ENCODE measurements at regions not wholly inside any gene's neighbourhood (a gene's known extent, or its start where the extent isn't known, plus 50 kb on each side); places are given as distances from the start of the nearest gene placed in this dataset.

DNA sequence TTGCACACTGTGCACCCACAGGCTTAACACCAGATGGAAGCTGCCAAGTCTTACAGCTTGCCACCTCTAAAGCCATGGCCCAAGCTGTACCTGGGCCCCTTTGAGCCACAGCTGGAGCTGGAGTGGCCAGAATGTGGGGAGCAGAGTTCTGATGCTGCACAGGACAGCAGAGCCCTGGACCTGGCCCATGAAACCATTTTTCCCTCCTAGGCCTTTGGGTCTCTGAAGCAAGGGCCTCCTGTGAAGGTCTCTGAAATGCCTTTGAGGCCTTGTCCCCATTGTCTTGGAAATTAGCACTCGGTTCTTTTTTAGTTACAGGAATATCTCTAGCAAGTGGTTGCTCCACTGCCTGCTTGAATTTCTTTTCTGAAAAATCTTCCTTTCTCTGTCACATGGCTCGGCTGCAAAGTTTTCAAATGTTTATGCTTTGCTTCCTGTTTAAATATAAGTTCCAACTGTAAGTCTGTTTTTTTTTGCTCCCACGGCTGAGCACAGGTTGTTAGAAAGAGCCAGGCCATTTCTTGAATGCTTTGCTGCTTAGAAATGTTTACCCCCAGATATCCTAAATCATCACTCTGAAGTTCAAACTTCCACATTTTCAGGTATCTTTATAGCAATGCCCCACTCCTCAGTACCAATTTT lies 156.8 kb upstream of the GORAB start:
- Mint-ChIP-seq H3K9me3 (no peaks in the 10 kb centered on the region), H3K4me1 (no peaks in the 10 kb centered on the region), H3K36me3 (no peaks in the 10 kb centered on the region), H3K27me3 (ENCODE audit: insufficient read depth, low read depth) (peaks cover 2% of the 10 kb centered on the region), H3K4me3 (no peak overlapping the region), H3K27ac (no peak overlapping the region)
- H2AFZ ChIP-seq (replicated peaks) = no peak overlapping the region
- H3K27me3 ChIP-seq = no peaks in the 10 kb centered on the region
- H3K9me3 ChIP-seq (ENCODE audit: low read depth) = no peaks in the 10 kb centered on the region
- H3K4me2 ChIP-seq = no peak overlapping the region
- H3K79me2 ChIP-seq (ENCODE audit: low read depth) = no peaks in the 10 kb centered on the region
- no peak overlapping the region for H3K9ac ChIP-seq
- H3K4me3 ChIP-seq = no peak overlapping the region
- no peaks in the 10 kb centered on the region for H3K36me3 ChIP-seq
- H3F3A ChIP-seq (ENCODE audit: low read depth) = no peaks in the 10 kb centered on the region
- TF ChIP-seq EZH2 (IDR thresholded peaks at IDR 0.05) (no peak), EZH2phosphoT487 (IDR thresholded peaks at IDR 0.05) (no peak)
- TF ChIP-seq, protein P1, sequence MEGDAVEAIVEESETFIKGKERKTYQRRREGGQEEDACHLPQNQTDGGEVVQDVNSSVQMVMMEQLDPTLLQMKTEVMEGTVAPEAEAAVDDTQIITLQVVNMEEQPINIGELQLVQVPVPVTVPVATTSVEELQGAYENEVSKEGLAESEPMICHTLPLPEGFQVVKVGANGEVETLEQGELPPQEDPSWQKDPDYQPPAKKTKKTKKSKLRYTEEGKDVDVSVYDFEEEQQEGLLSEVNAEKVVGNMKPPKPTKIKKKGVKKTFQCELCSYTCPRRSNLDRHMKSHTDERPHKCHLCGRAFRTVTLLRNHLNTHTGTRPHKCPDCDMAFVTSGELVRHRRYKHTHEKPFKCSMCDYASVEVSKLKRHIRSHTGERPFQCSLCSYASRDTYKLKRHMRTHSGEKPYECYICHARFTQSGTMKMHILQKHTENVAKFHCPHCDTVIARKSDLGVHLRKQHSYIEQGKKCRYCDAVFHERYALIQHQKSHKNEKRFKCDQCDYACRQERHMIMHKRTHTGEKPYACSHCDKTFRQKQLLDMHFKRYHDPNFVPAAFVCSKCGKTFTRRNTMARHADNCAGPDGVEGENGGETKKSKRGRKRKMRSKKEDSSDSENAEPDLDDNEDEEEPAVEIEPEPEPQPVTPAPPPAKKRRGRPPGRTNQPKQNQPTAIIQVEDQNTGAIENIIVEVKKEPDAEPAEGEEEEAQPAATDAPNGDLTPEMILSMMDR (IDR thresholded peaks at IDR 0.05) = no peak
- no peak for DNase-seq (ENCODE audit: low spot score)
- H4K20me1 ChIP-seq (ENCODE audit: low read depth) = no peaks in the 10 kb centered on the region
- no peaks in the 10 kb centered on the region for H3K4me1 ChIP-seq
- no peak overlapping the region for H3K27ac ChIP-seq

DNA sequence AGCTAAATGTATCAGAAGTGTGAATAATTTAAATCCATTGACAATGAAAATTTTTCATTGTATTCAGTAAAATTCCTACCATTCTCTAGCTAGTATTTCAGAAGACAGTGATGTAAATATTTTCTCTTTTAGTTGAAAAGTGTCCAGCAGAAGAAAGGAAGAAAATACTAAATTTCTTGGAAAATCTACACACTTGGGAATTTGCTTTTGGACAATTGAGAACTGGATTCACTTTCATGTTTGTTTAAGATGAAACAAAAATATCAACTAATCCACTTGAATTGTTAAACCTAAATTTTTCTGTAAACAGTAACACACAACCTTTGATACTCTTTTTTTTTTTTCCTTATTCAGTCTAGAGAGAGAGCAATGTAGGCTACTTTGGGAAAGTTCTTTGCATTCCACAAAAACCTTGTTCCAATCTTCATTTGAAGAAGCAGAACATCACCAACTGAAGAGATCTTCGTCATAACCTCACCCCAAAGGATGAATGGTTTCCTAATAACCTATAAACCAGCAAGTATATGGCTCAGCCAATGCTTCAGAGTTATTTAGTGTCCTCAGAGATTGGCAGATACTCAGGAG lies 155.1 kb upstream of the GORAB start:
- H3K36me3 Mint-ChIP-seq = no peaks in the 10 kb centered on the region
- no peaks in the 10 kb centered on the region for H3K9me3 Mint-ChIP-seq
- Histone ChIP-seq H3F3A (ENCODE audit: low read depth) (no peaks in the 10 kb centered on the region), H3K9me3 (ENCODE audit: low read depth) (no peaks in the 10 kb centered on the region), H3K4me1 (no peaks in the 10 kb centered on the region), H3K9ac (no peak overlapping the region), H3K79me2 (ENCODE audit: low read depth) (no peaks in the 10 kb centered on the region), H3K36me3 (no peaks in the 10 kb centered on the region), H2AFZ (replicated peaks) (no peak overlapping the region), H3K27ac (no peak overlapping the region), H3K4me2 (no peak overlapping the region), H3K4me3 (no peak overlapping the region), H4K20me1 (ENCODE audit: low read depth) (no peaks in the 10 kb centered on the region), H3K27me3 (no peaks in the 10 kb centered on the region)
- no peak overlapping the region for H3K4me3 Mint-ChIP-seq
- no peak overlapping the region for H3K27ac Mint-ChIP-seq
- TF ChIP-seq, protein P1 (IDR thresholded peaks at IDR 0.05) = no peak
- no peak for DNase-seq (ENCODE audit: low spot score)
- peaks cover 2% of the 10 kb centered on the region for H3K27me3 Mint-ChIP-seq (ENCODE audit: insufficient read depth, low read depth)
- H3K4me1 Mint-ChIP-seq = no peaks in the 10 kb centered on the region

DNA sequence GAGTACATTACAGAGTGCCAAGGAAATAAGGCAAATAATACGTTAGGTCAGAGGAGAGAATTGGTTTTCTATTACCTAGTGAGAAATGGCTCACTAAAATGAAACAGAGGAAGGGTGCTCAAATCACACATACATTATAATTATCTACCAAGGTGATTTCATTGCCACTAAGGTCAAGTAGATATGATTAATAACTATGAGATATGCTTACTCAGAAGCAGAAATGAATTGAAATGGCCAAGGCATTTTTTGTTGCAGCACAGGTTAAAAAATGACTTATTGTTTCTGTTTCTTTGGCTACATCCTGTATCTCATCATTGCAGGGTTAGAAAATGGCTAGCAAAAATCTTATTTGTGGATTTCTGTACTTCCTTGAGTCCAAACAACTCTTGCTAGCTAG lies 154.5 kb upstream of the GORAB start:
- Histone ChIP-seq H3K4me3 (no peak overlapping the region), H3K9me3 (ENCODE audit: low read depth) (no peaks in the 10 kb centered on the region), H3F3A (ENCODE audit: low read depth) (no peaks in the 10 kb centered on the region), H2AFZ (replicated peaks) (no peak overlapping the region), H3K36me3 (no peaks in the 10 kb centered on the region), H3K79me2 (ENCODE audit: low read depth) (no peaks in the 10 kb centered on the region), H3K27ac (no peak overlapping the region), H3K9ac (no peak overlapping the region), H3K4me1 (no peaks in the 10 kb centered on the region), H3K27me3 (no peaks in the 10 kb centered on the region), H3K4me2 (no peak overlapping the region), H4K20me1 (ENCODE audit: low read depth) (no peaks in the 10 kb centered on the region)
- no peak for TF ChIP-seq EZH2phosphoT487 (IDR thresholded peaks at IDR 0.05)
- TF ChIP-seq, protein P1 (IDR thresholded peaks at IDR 0.05) = no peak
- no peak for TF ChIP-seq EZH2 (IDR thresholded peaks at IDR 0.05)
- Mint-ChIP-seq H3K9me3 (no peaks in the 10 kb centered on the region), H3K36me3 (no peaks in the 10 kb centered on the region), H3K4me1 (no peaks in the 10 kb centered on the region), H3K27me3 (ENCODE audit: insufficient read depth, low read depth) (peaks cover 2% of the 10 kb centered on the region), H3K27ac (no peak overlapping the region), H3K4me3 (no peak overlapping the region)
- DNase-seq (ENCODE audit: low spot score) = no peak
